Stromal cell of bone marrow (primary cell): ENCODE measurements at regions not wholly inside any gene's neighbourhood (a gene's known extent, or its start where the extent isn't known, plus 50 kb on each side); places are given as distances from the start of the nearest gene placed in this dataset.

Source experiments
- DNase-seq: peaks from one replicate; pipeline ENCODE4 v3.0.0-alpha.2; 2012; ENCODE audit warnings: low read depth

DNA sequence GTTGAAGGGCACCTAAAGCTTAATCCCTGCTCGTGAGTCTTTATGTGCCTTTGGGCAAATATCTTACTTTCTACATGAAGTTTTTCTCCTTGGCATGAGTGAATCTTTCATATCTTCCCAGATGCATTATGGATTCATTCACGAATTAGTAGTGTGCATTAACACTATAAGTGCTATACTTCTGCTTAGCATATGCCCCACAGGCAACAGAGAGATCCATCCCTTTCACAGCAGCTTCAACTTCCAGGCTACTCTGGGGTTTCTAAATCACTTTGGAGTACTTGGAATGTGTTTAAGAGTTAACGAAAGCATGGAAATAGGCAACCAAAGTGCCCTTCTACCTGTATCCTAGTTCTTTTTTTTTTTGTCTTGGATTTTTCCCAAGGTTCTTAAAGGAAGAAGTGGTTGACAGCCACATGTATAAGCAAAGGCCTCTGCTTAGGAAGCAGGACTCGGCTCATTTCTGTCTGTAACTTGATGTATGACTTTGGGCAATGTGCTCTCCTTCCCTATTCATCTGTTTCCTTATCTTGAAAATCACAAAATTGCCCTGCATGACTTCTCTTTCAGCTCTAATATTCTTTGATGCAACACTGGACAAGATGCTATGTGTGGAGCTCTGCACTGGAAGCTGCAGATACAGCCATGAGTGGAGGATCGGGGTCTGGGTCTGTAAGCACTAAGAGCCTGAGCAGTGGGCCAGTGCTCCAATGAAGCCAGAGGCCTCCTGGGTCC, 54.5 kb upstream of the ME3 start:
- no peak for DNase-seq

DNA sequence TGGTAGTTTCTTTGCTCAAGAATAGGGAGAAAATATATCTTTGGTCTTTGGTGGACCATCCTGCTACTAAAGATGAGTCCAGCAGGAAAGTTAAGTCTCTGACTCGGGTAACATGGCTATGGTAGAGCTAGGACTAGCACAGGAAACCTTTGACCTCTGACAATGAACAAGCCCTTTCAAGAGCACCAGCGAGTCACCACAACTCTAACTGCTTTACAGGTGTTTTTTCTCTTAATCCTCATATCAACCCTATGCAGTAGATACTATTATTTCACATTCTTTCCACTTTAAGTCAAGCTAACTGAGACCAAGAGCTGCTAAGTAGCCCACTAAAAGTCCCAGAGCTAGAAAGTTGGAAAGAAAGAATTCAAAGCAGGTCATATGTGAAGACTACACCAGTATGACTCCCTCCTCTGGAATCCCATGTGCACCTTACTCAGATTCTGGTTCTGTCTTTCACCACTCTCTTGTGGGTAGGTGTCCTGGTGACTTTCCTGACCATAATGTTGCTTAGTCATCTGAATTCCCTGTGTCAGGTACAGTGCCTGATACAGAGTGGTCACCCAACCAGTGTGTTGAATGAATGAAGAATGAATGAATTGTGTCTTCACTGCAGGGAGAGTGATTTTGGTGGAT, 53.8 kb upstream of the ME3 start:
- no peak for DNase-seq

- no peak for DNase-seq
These were observed 51.7 kb upstream of the ME3 start for GRCh38 chr11:86724137-86724536.

DNA sequence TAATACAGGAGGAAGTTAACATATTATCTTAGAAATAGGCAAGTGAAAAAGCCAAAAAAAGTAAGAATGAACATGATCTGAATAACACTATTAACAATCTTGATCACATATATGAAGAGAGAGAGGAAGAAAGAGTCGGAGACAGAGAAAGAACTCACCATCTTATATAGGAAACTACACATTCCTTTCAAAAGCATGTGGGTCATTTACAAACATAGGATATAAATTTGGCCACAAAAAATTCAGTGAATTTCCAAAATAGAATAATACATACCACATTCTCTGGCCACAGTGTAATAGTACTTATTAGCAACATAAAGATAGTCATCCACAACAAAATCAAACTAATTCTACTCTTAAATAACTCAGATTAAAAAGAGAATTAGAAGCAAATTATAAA, 50.9 kb upstream of the ME3 start:
- no peak for DNase-seq

DNA sequence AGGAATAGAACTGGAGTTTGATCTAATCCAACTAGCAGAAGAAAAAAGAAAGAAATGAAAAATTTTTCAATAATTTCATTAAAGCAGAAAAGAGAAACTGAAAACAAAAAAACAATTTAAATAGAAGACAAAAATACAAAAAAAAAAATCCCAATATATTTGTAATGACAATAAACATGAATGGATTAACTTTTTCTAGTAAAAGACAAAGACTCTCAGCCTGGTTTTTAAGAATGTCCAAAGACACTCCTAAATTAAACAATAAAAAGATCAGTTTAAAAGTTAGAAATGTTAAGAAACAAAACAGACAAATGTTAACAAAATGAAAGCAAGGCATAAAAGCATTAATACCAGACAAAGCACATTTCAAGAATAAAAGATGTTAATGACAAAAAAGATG, 50.3 kb upstream of the ME3 start:
- DNase-seq = no peak
